ACC112 (cell line): ENCODE measurements at regions not wholly inside any gene's neighbourhood (a gene's known extent, or its start where the extent isn't known, plus 50 kb on each side); places are given as distances from the start of the nearest gene placed in this dataset.
A peak's percentile ranks its signal among the peaks of the same experiment; 100 is the strongest.
"Not testable (repeated sequence)": the region's sequence is repeated elsewhere in the genome, so short reads cannot be mapped to it uniquely, and the experiment has no call there.

ENCODE experiments used
- H2AFZ ChIP-seq: fragments of 200-600 bp; sonication (generic); one replicate; pipeline ENCODE4 v1.6.0; 2017; ENCODE audit warnings: antibody characterized with exemption, low read length; ENCODE audit not compliant: unreplicated experiment
- H3K27ac ChIP-seq: fragments of 200-600 bp; sonication (generic); 2 replicates; pipeline ENCODE4 v1.5.1; 2014; ENCODE audit warnings: low read depth, mild to moderate bottlenecking, antibody characterized with exemption, low read length, moderate library complexity
- H3K27me3 ChIP-seq: fragments of 200-600 bp; sonication (generic); 2 replicates; pipeline ENCODE4 v1.6.1; 2014; ENCODE audit warnings: mild to moderate bottlenecking, antibody characterized with exemption, low read length, moderate library complexity, mixed read lengths; ENCODE audit not compliant: insufficient read depth
- H3K36me3 ChIP-seq: fragments of 200-600 bp; sonication (generic); 2 replicates; pipeline ENCODE4 v1.6.1; 2016; ENCODE audit warnings: mild to moderate bottlenecking, antibody characterized with exemption, low read length, moderate library complexity, mixed read lengths; ENCODE audit not compliant: insufficient read depth
- H3K4me1 ChIP-seq: fragments of 200-600 bp; sonication (generic); one replicate; pipeline ENCODE4 v1.6.1; 2016; ENCODE audit warnings: low read length, mixed read lengths; ENCODE audit not compliant: insufficient read depth, unreplicated experiment, control insufficient read depth
- H3K4me3 ChIP-seq: fragments of 200-600 bp; sonication (generic); 2 replicates; pipeline ENCODE4 v1.5.1; 2014; ENCODE audit warnings: mild to moderate bottlenecking, low read depth, low read length
- H3K79me2 ChIP-seq: fragments of 200-600 bp; sonication (generic); one replicate; pipeline ENCODE4 v1.6.0; 2016; ENCODE audit warnings: low read length; ENCODE audit not compliant: control insufficient read depth, unreplicated experiment, insufficient read depth

GRCh38 chr10:35870665-35871310 is 228.7 kb upstream of the FZD8 start:
- no peaks in the 10 kb centered on the region for H3K36me3 ChIP-seq
- no peak overlapping the region for H3K27ac ChIP-seq
- no peaks in the 10 kb centered on the region for H3K27me3 ChIP-seq
- H2AFZ ChIP-seq = peak overlapping the region; percentile 38
- H3K4me1 ChIP-seq = peaks cover 6% of the 10 kb centered on the region
- no peak overlapping the region for H3K4me3 ChIP-seq
- no peaks in the 10 kb centered on the region for H3K79me2 ChIP-seq

- H3K4me1 ChIP-seq = peaks cover 12% of the 10 kb centered on the region
- not testable (repeated sequence) for H2AFZ ChIP-seq, H3K27me3 ChIP-seq, H3K4me3 ChIP-seq, H3K27ac ChIP-seq, H3K79me2 ChIP-seq, H3K36me3 ChIP-seq
These were observed 216.7 kb upstream of the FZD8 start for GRCh38 chr10:35858676-35859283.

- Histone ChIP-seq H2AFZ (no peak overlapping the region), H3K4me1 (peaks cover 12% of the 10 kb centered on the region), H3K27ac (no peak overlapping the region), H3K4me3 (no peak overlapping the region), H3K36me3 (no peaks in the 10 kb centered on the region), H3K27me3 (no peaks in the 10 kb centered on the region), H3K79me2 (no peaks in the 10 kb centered on the region)
These were observed 215.8 kb upstream of the FZD8 start for GRCh38 chr10:35857860-35858259.

GRCh38 chr10:35855155-35855947 is 213.3 kb upstream of the FZD8 start:
- Histone ChIP-seq H3K27me3 (no peaks in the 10 kb centered on the region), H3K4me3 (no peak overlapping the region), H2AFZ (no peak overlapping the region), H3K79me2 (no peaks in the 10 kb centered on the region), H3K4me1 (peaks cover 12% of the 10 kb centered on the region), H3K27ac (no peak overlapping the region), H3K36me3 (no peaks in the 10 kb centered on the region)

- Histone ChIP-seq H3K4me1 (peaks cover 12% of the 10 kb centered on the region), H3K27ac (no peak overlapping the region), H3K27me3 (no peaks in the 10 kb centered on the region; the same call in 1 of the 2 replicates), H3K4me3 (no peak overlapping the region), H3K79me2 (no peaks in the 10 kb centered on the region), H3K36me3 (no peaks in the 10 kb centered on the region), H2AFZ (no peak overlapping the region)
These were observed 212.6 kb upstream of the FZD8 start for GRCh38 chr10:35854661-35855060.

GRCh38 chr10:35852721-35853120 is 210.6 kb upstream of the FZD8 start:
- H3K4me3 ChIP-seq = no peak overlapping the region
- no peaks in the 10 kb centered on the region; the same call in 1 of the 2 replicates for H3K27me3 ChIP-seq
- H3K27ac ChIP-seq = no peak overlapping the region
- H3K36me3 ChIP-seq = no peaks in the 10 kb centered on the region
- H3K4me1 ChIP-seq = peaks cover 12% of the 10 kb centered on the region
- H2AFZ ChIP-seq = no peak overlapping the region
- no peaks in the 10 kb centered on the region for H3K79me2 ChIP-seq

GRCh38 chr10:35848412-35848811 is 206.3 kb upstream of the FZD8 start:
- Histone ChIP-seq H3K4me1 (no peaks in the 10 kb centered on the region), H3K4me3 (no peak overlapping the region)

GRCh38 chr10:35844686-35845085 is 202.6 kb upstream of the FZD8 start:
- H3K36me3 ChIP-seq = no peaks in the 10 kb centered on the region
- H3K4me1 ChIP-seq = no peaks in the 10 kb centered on the region
- no peak overlapping the region for H3K27ac ChIP-seq
- H3K27me3 ChIP-seq = no peaks in the 10 kb centered on the region; the same call in 1 of the 2 replicates
- H2AFZ ChIP-seq = no peak overlapping the region
- H3K79me2 ChIP-seq = no peaks in the 10 kb centered on the region
- no peak overlapping the region for H3K4me3 ChIP-seq

More at GRCh38 chr10:35848412-35848811, 206.3 kb upstream of the FZD8 start:
- H2AFZ ChIP-seq = no peak overlapping the region
- H3K79me2 ChIP-seq = no peaks in the 10 kb centered on the region
- H3K27me3 ChIP-seq = no peaks in the 10 kb centered on the region; the same call in 1 of the 2 replicates
- H3K36me3 ChIP-seq = no peaks in the 10 kb centered on the region
- H3K27ac ChIP-seq = no peak overlapping the region

GRCh38 chr10:35843524-35844181 is 201.6 kb upstream of the FZD8 start:
- no peaks in the 10 kb centered on the region for H3K4me1 ChIP-seq
- H3K27ac ChIP-seq = no peak overlapping the region
- no peak overlapping the region for H3K4me3 ChIP-seq
- H3K27me3 ChIP-seq = no peaks in the 10 kb centered on the region
- H2AFZ ChIP-seq = no peak overlapping the region
- no peaks in the 10 kb centered on the region for H3K36me3 ChIP-seq
- H3K79me2 ChIP-seq = no peaks in the 10 kb centered on the region

- Histone ChIP-seq H3K4me3 (no peak overlapping the region), H3K79me2 (no peaks in the 10 kb centered on the region), H2AFZ (no peak overlapping the region), H3K27ac (no peak overlapping the region), H3K4me1 (no peaks in the 10 kb centered on the region), H3K27me3 (no peaks in the 10 kb centered on the region), H3K36me3 (no peaks in the 10 kb centered on the region)
These were observed 196.0 kb upstream of the FZD8 start for GRCh38 chr10:35838054-35838453.
